Neutrophil (primary cell): ENCODE measurements at regions not wholly inside any gene's neighbourhood (a gene's known extent, or its start where the extent isn't known, plus 50 kb on each side); places are given as distances from the start of the nearest gene placed in this dataset.

Source experiments
- H3K27ac ChIP-seq: fragments of 200-600 bp; sonication (generic); 2 replicates; pipeline ENCODE4 v1.5.1; 2016; ENCODE audit warnings: mild to moderate bottlenecking, moderate library complexity
- H3K27me3 ChIP-seq: fragments of 200-600 bp; sonication (generic); 2 replicates; pipeline ENCODE4 v1.6.0; 2016; ENCODE audit warnings: mild to moderate bottlenecking
- H3K36me3 ChIP-seq: fragments of 200-600 bp; sonication (generic); 2 replicates; pipeline ENCODE4 v1.5.1; 2017
- H3K4me1 ChIP-seq, 2 experiments: fragments of 200-600 bp in 1 of 2; sonication (generic) in 1 of 2; 1 replicate in 1 of 2; 2 replicates in 1 of 2; pipeline versions ENCODE4 v1.5.1 to v1.6.1; 2013 to 2016; ENCODE audit warnings: low read depth in 1 of 2, low read length in 1 of 2, mild to moderate bottlenecking in 1 of 2, moderate library complexity in 1 of 2; ENCODE audit not compliant: control insufficient read depth in 1 of 2, insufficient read depth in 1 of 2
- H3K4me3 ChIP-seq, 2 experiments: fragments of 200-600 bp in 1 of 2; sonication (generic) in 1 of 2; 1 replicate in 1 of 2; 2 replicates in 1 of 2; pipeline ENCODE4 v1.5.1; 2013 to 2016; ENCODE audit warnings: low read depth in 1 of 2, low read length in 1 of 2, mild to moderate bottlenecking in 1 of 2, moderate library complexity in 1 of 2
- H3K9me3 ChIP-seq: fragments of 200-600 bp; sonication (generic); 2 replicates; pipeline ENCODE4 v1.5.1; 2016
- CTCF ChIP-seq: fragments of 200-600 bp; sonication (generic); IDR thresholded peaks from 2 replicates; pipeline ENCODE4 v1.5.1; 2016; ENCODE audit warnings: antibody characterized with exemption

DNA sequence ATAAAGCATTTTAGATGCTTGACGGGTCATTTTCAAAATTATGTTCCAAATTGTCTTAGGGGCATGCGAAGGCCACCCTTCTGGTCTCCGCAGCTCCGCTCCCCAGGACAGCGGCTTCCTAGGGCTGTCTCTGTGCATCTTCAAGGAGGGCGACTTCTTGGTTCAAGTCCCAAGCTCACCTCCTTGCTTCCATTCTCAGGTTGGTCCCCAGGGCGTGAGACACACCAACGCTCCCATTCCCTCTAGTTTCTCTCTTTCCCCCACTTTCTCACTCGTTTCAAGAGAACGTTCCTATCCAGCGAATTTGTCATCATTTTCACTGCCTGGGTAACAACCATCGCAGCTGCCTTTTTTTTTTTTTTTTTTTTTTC, 109.4 kb upstream of the CCND2 start:
- H3K4me3 ChIP-seq, result peak overlapping the region; percentile 70 to 71
- no peak for TF ChIP-seq CTCF
- H3K9me3 ChIP-seq, result no peaks in the 10 kb centered on the region
- peaks cover 16% of the 10 kb centered on the region in 2 experiments for H3K4me1 ChIP-seq
- no peaks in the 10 kb centered on the region for H3K27me3 ChIP-seq
- H3K27ac ChIP-seq, result no peak overlapping the region
- H3K36me3 ChIP-seq, result no peaks in the 10 kb centered on the region

DNA sequence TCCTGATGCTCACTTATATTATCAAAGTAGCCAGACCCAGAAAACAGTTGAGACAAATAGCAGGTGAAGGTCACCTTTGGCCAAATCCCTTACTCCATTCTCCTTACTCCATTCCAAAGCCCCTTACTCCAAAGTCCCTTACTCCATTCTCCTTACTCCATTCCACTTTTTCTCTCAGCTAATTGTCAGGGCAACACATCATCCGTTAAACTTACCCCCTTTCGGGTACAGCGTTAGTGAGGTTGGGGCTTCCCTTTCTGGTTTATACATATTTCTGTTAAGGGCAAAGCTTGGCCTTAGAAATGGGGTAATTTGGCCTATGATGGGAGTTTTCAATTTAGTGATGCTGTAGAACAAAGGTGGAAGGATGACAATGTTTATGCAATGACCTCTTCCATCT, 111.8 kb upstream of the CCND2 start:
- H3K27ac ChIP-seq, result no peak overlapping the region
- H3K9me3 ChIP-seq, result no peaks in the 10 kb centered on the region
- H3K27me3 ChIP-seq, result no peaks in the 10 kb centered on the region
- H3K4me1 ChIP-seq, result peaks cover 16% of the 10 kb centered on the region in 2 experiments
- TF ChIP-seq CTCF, result no peak
- H3K4me3 ChIP-seq, result no peak overlapping the region
- no peaks in the 10 kb centered on the region for H3K36me3 ChIP-seq

GRCh38 chr12:4160314-4161040, 113.1 kb upstream of the CCND2 start:
- no peak overlapping the region for H3K4me3 ChIP-seq
- no peak for TF ChIP-seq CTCF
- H3K27me3 ChIP-seq, result no peaks in the 10 kb centered on the region
- H3K36me3 ChIP-seq, result no peaks in the 10 kb centered on the region
- H3K4me1 ChIP-seq, result peaks cover 14 to 16% of the 10 kb centered on the region in 2 experiments
- no peaks in the 10 kb centered on the region for H3K9me3 ChIP-seq
- no peak overlapping the region for H3K27ac ChIP-seq

GRCh38 chr12:4159851-4160250, 113.7 kb upstream of the CCND2 start:
- H3K36me3 ChIP-seq, result no peaks in the 10 kb centered on the region
- TF ChIP-seq CTCF, result no peak

DNA sequence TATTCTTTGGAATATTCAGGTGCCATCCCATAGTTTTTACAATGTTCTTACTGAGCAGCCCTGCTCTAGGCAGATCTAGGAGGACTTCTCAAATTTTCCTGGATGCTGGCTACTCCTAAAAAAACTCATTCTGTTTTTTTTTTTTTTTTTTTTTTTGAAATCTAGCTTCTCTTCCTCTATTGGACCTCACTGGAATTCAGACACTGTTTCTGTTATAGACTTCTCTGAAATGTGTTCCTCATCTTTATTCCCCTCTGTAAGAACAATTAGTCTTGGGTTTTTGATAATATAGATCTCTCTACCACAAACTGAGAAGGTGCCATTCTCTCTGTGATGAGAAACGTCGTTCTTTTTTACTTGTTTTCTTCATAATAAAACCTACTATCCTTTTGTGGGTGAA, 115.3 kb upstream of the CCND2 start:
- H3K36me3 ChIP-seq, result no peaks in the 10 kb centered on the region
- H3K27me3 ChIP-seq, result no peaks in the 10 kb centered on the region
- no peak overlapping the region for H3K4me3 ChIP-seq
- no peak for TF ChIP-seq CTCF
- H3K27ac ChIP-seq, result no peak overlapping the region
- H3K9me3 ChIP-seq, result no peaks in the 10 kb centered on the region
- H3K4me1 ChIP-seq, result peaks cover 11 to 14% of the 10 kb centered on the region in 2 experiments

More at GRCh38 chr12:4159851-4160250, 113.7 kb upstream of the CCND2 start:
- no peak overlapping the region for H3K27ac ChIP-seq
- no peaks in the 10 kb centered on the region for H3K27me3 ChIP-seq
- peaks cover 8 to 9% of the 10 kb centered on the region in 2 experiments for H3K4me1 ChIP-seq
- no peak overlapping the region for H3K4me3 ChIP-seq
- H3K9me3 ChIP-seq, result no peaks in the 10 kb centered on the region
